ENCODE measurements at regions not wholly inside any gene's neighbourhood (a gene's known extent, or its start where the extent isn't known, plus 50 kb on each side); places are given as distances from the start of the nearest gene placed in this dataset.

DNA sequence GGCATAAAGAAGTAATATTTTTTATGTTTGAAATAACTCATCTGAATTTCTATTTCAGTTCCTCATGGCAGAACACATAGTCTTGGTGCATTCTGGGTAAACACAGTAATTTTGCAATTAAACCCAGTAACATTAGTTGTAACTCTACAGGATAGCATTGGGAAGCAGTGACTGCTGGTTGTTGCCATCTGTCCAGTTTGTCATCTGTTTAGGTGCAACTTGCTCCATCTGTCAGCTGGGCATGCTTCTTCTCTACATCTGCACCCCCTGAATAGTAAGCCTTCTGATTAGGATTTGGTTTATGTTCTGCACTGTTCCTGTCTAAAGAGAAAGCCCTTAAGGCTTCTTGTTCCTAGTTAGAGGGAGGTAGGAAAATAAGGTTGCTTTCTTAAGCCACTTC lies 63.5 kb upstream of the CSNK1A1L start:
- Histone ChIP-seq H3K4me3 (ENCODE audit: low read depth, low read length, poor library complexity, severe bottlenecking) (no peak overlapping the region), H3K36me3 (ENCODE audit: insufficient read depth, low read length) (no peaks in the 10 kb centered on the region), H3K4me2 (ENCODE audit: low read length) (no peak overlapping the region), H3K27ac (ENCODE audit: low read depth, low read length, poor library complexity, severe bottlenecking) (no peak overlapping the region), H3K9me2 (ENCODE audit: low read depth, low read length) (no peaks in the 10 kb centered on the region), H3K27me3 (ENCODE audit: insufficient read depth, low read length) (no peaks in the 10 kb centered on the region), H3K4me1 (ENCODE audit: insufficient read depth, low read length, severe bottlenecking) (no peaks in the 10 kb centered on the region), H3K79me2 (ENCODE audit: insufficient read depth, low read length) (no peaks in the 10 kb centered on the region), H3K9ac (ENCODE audit: low read length) (no peak overlapping the region), H2AFZ (ENCODE audit: low read length) (no peak overlapping the region), H3K9me3 (ENCODE audit: low read length) (no peaks in the 10 kb centered on the region), H4K20me1 (ENCODE audit: insufficient read depth, low read length) (no peaks in the 10 kb centered on the region), H3F3A (ENCODE audit: insufficient read depth, low read length) (no peaks in the 10 kb centered on the region)
- no peak for TF ChIP-seq EZH2 (IDR thresholded peaks at IDR 0.05; ENCODE audit: borderline replicate concordance, low read length)
- TF ChIP-seq, protein P1, sequence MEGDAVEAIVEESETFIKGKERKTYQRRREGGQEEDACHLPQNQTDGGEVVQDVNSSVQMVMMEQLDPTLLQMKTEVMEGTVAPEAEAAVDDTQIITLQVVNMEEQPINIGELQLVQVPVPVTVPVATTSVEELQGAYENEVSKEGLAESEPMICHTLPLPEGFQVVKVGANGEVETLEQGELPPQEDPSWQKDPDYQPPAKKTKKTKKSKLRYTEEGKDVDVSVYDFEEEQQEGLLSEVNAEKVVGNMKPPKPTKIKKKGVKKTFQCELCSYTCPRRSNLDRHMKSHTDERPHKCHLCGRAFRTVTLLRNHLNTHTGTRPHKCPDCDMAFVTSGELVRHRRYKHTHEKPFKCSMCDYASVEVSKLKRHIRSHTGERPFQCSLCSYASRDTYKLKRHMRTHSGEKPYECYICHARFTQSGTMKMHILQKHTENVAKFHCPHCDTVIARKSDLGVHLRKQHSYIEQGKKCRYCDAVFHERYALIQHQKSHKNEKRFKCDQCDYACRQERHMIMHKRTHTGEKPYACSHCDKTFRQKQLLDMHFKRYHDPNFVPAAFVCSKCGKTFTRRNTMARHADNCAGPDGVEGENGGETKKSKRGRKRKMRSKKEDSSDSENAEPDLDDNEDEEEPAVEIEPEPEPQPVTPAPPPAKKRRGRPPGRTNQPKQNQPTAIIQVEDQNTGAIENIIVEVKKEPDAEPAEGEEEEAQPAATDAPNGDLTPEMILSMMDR (IDR thresholded peaks at IDR 0.05; ENCODE audit: low read length): no peak

DNA sequence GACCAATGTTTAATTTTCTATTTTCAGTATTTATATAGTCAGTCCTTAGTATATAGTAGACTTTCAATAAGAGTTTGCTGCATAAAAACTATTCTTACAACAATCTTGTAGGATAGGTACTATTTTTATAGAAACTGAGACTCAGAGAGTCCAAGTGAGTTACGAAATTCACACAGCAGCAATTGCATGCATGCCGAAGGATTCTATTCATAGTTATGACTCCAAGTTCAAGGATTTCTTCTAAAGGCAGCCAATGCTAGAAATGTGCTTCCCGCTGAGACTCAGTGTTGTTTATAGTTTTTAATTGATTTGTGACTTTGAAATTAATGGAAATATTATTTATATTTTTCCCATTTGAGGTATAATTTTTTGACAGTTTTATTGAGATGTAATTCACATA lies 62.7 kb upstream of the CSNK1A1L start:
- Histone ChIP-seq H3K27me3 (ENCODE audit: insufficient read depth, low read length) (no peaks in the 10 kb centered on the region), H3K79me2 (ENCODE audit: insufficient read depth, low read length) (no peaks in the 10 kb centered on the region), H3F3A (ENCODE audit: insufficient read depth, low read length) (no peaks in the 10 kb centered on the region), H4K20me1 (ENCODE audit: insufficient read depth, low read length) (no peaks in the 10 kb centered on the region), H3K4me1 (ENCODE audit: insufficient read depth, low read length, severe bottlenecking) (no peaks in the 10 kb centered on the region), H3K36me3 (ENCODE audit: insufficient read depth, low read length) (no peaks in the 10 kb centered on the region), H3K9me2 (ENCODE audit: low read depth, low read length) (no peaks in the 10 kb centered on the region), H3K4me3 (ENCODE audit: low read depth, low read length, poor library complexity, severe bottlenecking) (no peak overlapping the region), H2AFZ (ENCODE audit: low read length) (no peak overlapping the region), H3K27ac (ENCODE audit: low read depth, low read length, poor library complexity, severe bottlenecking) (no peak overlapping the region), H3K4me2 (ENCODE audit: low read length) (no peak overlapping the region), H3K9ac (ENCODE audit: low read length) (no peak overlapping the region), H3K9me3 (ENCODE audit: low read length) (no peaks in the 10 kb centered on the region)
- no peak for TF ChIP-seq EZH2 (IDR thresholded peaks at IDR 0.05; ENCODE audit: borderline replicate concordance, low read length)
- TF ChIP-seq, protein P1 (IDR thresholded peaks at IDR 0.05; ENCODE audit: low read length): no peak

DNA sequence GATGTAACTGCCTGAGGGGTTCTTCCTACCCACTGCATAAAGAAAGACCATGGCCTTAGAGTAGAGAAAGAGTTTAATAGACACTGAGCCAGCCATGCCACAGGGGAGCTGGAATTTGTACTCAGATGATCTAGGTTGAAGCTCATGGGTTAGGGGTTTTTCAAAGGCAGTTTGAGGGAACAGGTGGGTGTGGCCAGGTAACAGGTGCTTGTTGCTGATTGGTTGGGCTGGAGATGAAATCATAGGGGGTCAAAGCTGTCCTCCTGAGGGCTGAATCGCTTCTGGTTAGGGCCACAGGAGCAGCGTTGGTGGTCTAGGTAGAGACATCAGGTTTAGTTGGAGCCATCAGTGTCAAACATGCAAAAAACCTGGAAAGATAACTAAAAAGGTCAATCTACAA lies 59.2 kb upstream of the CSNK1A1L start:
- no peaks in the 10 kb centered on the region for H3K9me2 ChIP-seq (ENCODE audit: low read depth, low read length)
- no peak overlapping the region for H3K4me3 ChIP-seq (ENCODE audit: low read depth, low read length, poor library complexity, severe bottlenecking)
- no peak overlapping the region for H3K4me2 ChIP-seq (ENCODE audit: low read length)
- H3F3A ChIP-seq (ENCODE audit: insufficient read depth, low read length): no peaks in the 10 kb centered on the region
- H3K4me1 ChIP-seq (ENCODE audit: insufficient read depth, low read length, severe bottlenecking): no peaks in the 10 kb centered on the region
- H3K79me2 ChIP-seq (ENCODE audit: insufficient read depth, low read length): no peaks in the 10 kb centered on the region
- no peak overlapping the region for H3K9ac ChIP-seq (ENCODE audit: low read length)
- H3K9me3 ChIP-seq (ENCODE audit: low read length): 0 out of 2 replicates have a peak, but pooled peaks cover 3% of the 10 kb centered on the region
- H2AFZ ChIP-seq (ENCODE audit: low read length): no peak overlapping the region
- no peak for TF ChIP-seq EZH2 (IDR thresholded peaks at IDR 0.05; ENCODE audit: borderline replicate concordance, low read length)
- TF ChIP-seq, protein P1 (IDR thresholded peaks at IDR 0.05; ENCODE audit: low read length): no peak
- H4K20me1 ChIP-seq (ENCODE audit: insufficient read depth, low read length): no peaks in the 10 kb centered on the region
- no peaks in the 10 kb centered on the region for H3K27me3 ChIP-seq (ENCODE audit: insufficient read depth, low read length)
- H3K36me3 ChIP-seq (ENCODE audit: insufficient read depth, low read length): no peaks in the 10 kb centered on the region
- H3K27ac ChIP-seq (ENCODE audit: low read depth, low read length, poor library complexity, severe bottlenecking): no peak overlapping the region
